HUES64 (cell line): ENCODE measurements at regions not wholly inside any gene's neighbourhood (a gene's known extent, or its start where the extent isn't known, plus 50 kb on each side); places are given as distances from the start of the nearest gene placed in this dataset.

ENCODE experiments used
- H3K27ac ChIP-seq: 2 replicates; pipeline ENCODE4 v1.7.0; 2013; ENCODE audit warnings: low read depth, low read length, inconsistent platforms
- H3K27me3 ChIP-seq: 2 replicates; pipeline ENCODE4 v1.6.1; 2013; ENCODE audit warnings: mild to moderate bottlenecking, low read length; ENCODE audit not compliant: insufficient read depth
- H3K36me3 ChIP-seq: 2 replicates; pipeline ENCODE4 v1.6.1; 2013; ENCODE audit warnings: mild to moderate bottlenecking, low read length; ENCODE audit not compliant: insufficient read depth
- H3K4me1 ChIP-seq: 2 replicates; pipeline ENCODE4 v1.6.1; 2013; ENCODE audit warnings: mild to moderate bottlenecking, low read length, moderate library complexity; ENCODE audit not compliant: insufficient read depth
- H3K4me3 ChIP-seq: 2 replicates; pipeline ENCODE4 v1.5.1; 2013; ENCODE audit warnings: mild to moderate bottlenecking, low read length, moderate library complexity
- H3K9ac ChIP-seq: 2 replicates; pipeline ENCODE4 v1.6.1; 2013; ENCODE audit warnings: mild to moderate bottlenecking, low read depth, low read length
- H3K9me3 ChIP-seq: 2 replicates; pipeline ENCODE4 v1.6.1; 2013; ENCODE audit warnings: low read depth, low read length; ENCODE audit not compliant: insufficient read depth
- WGBS: fragments of 150-250, 120-280 bp; methylation state at CpG from one replicate; pipeline ENCODE4 v1.1.7; 2013; ENCODE audit warnings: missing lambda C conversion rate; 5-methylcytosine and 5-hydroxymethylcytosine counted together

- Histone ChIP-seq H3K9me3 (no peaks in the 10 kb centered on the region), H3K9ac (no peak overlapping the region; the same call in 1 of the 2 replicates), H3K27me3 (peaks cover 2% of the 10 kb centered on the region; the same call in 1 of the 2 replicates), H3K4me1 (no peaks in the 10 kb centered on the region), H3K36me3 (no peaks in the 10 kb centered on the region), H3K27ac (peak overlapping the region; percentile 9; the same call in 1 of the 2 replicates), H3K4me3 (no peak overlapping the region)
- 37% methylated on average over 7 of the region's 7 CpGs for WGBS
Measured at GRCh38 chr13:72062566-72062965, 195.6 kb upstream of the DACH1 start.

DNA sequence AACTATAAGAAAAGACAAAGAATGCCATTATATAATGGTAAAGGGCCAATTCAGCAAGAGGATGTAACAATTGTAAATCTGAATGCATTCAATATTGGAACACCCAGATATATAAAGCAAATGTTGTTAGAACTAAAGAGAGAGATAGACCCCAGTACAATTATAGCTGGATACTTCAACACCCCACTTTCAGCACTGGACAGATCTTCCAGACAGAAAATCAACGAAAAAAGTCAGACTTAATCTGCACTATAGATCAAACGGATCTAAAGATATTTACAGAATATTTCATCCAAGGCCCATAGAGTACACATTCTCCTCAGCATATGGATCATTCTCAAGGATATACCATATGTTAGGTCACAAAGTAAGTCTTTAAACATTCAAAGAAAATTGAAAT, 194.6 kb upstream of the DACH1 start:
- Histone ChIP-seq H3K27ac (no peak overlapping the region), H3K9me3 (no peaks in the 10 kb centered on the region), H3K4me3 (no peak overlapping the region), H3K27me3 (peaks cover 2% of the 10 kb centered on the region; the same call in 1 of the 2 replicates), H3K36me3 (no peaks in the 10 kb centered on the region), H3K9ac (no peak overlapping the region), H3K4me1 (no peaks in the 10 kb centered on the region)
- WGBS: 94% methylated on average over 2 of the region's 2 CpGs

DNA sequence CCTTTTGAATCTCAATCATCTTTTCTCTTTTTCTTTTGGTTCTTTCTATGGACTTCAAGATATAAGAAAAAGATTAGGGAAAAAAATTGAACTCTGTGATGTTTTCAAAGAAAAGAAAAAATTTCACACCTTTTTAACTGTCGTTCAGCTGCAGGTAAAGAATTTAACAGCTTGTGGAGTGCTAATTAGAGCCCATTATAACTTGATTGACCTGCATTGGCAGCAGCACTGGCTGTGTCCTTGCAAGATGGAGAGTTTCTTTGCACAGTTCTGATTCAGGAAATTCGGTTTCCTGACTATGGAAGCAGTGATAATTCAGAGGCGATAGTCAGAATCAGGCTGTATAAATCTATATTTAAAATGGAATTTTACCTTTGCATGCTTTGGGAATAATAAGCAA, 183.2 kb upstream of the DACH1 start:
- no peak overlapping the region for H3K4me3 ChIP-seq
- no peak overlapping the region for H3K27ac ChIP-seq
- H3K27me3 ChIP-seq: no peaks in the 10 kb centered on the region
- 40% methylated on average over 3 of the region's 3 CpGs for WGBS
- H3K9me3 ChIP-seq: no peaks in the 10 kb centered on the region
- no peaks in the 10 kb centered on the region for H3K36me3 ChIP-seq
- H3K9ac ChIP-seq: no peak overlapping the region
- H3K4me1 ChIP-seq: 0 out of 2 replicates have a peak, but pooled peaks cover 5% of the 10 kb centered on the region

GRCh38 chr13:72043366-72043765, 176.4 kb upstream of the DACH1 start:
- Histone ChIP-seq H3K36me3 (no peaks in the 10 kb centered on the region), H3K9me3 (no peaks in the 10 kb centered on the region), H3K4me3 (no peak overlapping the region), H3K4me1 (no peaks in the 10 kb centered on the region), H3K27ac (no peak overlapping the region), H3K9ac (no peak overlapping the region), H3K27me3 (no peaks in the 10 kb centered on the region)
- 97% methylated on average over 4 of the region's 4 CpGs for WGBS

GRCh38 chr13:72041165-72041564, 174.2 kb upstream of the DACH1 start:
- Histone ChIP-seq H3K9me3 (no peaks in the 10 kb centered on the region), H3K27ac (no peak overlapping the region), H3K9ac (no peak overlapping the region), H3K4me3 (no peak overlapping the region), H3K36me3 (no peaks in the 10 kb centered on the region), H3K27me3 (no peaks in the 10 kb centered on the region), H3K4me1 (no peaks in the 10 kb centered on the region)
- WGBS: 92% methylated on average over 2 of the region's 2 CpGs

- Histone ChIP-seq H3K9me3 (no peaks in the 10 kb centered on the region), H3K27ac (no peak overlapping the region), H3K36me3 (no peaks in the 10 kb centered on the region), H3K27me3 (no peaks in the 10 kb centered on the region), H3K9ac (no peak overlapping the region), H3K4me1 (no peaks in the 10 kb centered on the region), H3K4me3 (no peak overlapping the region)
- WGBS: 96% methylated on average over 3 of the region's 3 CpGs
Measured at GRCh38 chr13:72039126-72039525, 172.1 kb upstream of the DACH1 start.

GRCh38 chr13:72029981-72030380, 163.0 kb upstream of the DACH1 start:
- no peak overlapping the region for H3K4me3 ChIP-seq
- 88% methylated on average over 2 of the region's 3 CpGs for WGBS
- no peaks in the 10 kb centered on the region for H3K4me1 ChIP-seq
- H3K27me3 ChIP-seq: no peaks in the 10 kb centered on the region
- H3K27ac ChIP-seq: no peak overlapping the region
- no peaks in the 10 kb centered on the region for H3K9me3 ChIP-seq
- H3K9ac ChIP-seq: no peak overlapping the region
- H3K36me3 ChIP-seq: no peaks in the 10 kb centered on the region

DNA sequence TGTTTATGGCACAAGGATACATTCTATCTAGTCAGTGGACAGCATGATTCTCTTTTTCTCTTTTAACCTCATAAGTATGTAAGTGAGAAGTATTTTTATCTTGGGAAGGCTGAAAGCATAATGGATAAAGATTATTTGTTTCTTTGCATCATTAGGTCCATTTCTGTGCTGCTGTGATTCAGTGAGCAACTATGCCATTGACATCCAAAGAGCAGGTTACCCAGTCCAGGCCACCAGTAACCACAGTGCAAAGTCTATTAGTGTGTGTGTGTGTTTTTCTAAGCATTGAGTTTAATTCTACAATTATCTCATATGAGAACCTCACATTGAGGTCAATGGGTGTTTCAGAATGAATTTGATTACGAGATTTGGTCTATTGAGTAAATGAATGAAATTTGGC, 158.8 kb upstream of the DACH1 start:
- Histone ChIP-seq H3K9me3 (no peaks in the 10 kb centered on the region), H3K27me3 (no peaks in the 10 kb centered on the region), H3K27ac (no peak overlapping the region), H3K9ac (no peak overlapping the region), H3K4me3 (no peak overlapping the region), H3K4me1 (no peaks in the 10 kb centered on the region), H3K36me3 (no peaks in the 10 kb centered on the region)
- WGBS: 100% methylated on average over 1 of the region's 1 CpG

DNA sequence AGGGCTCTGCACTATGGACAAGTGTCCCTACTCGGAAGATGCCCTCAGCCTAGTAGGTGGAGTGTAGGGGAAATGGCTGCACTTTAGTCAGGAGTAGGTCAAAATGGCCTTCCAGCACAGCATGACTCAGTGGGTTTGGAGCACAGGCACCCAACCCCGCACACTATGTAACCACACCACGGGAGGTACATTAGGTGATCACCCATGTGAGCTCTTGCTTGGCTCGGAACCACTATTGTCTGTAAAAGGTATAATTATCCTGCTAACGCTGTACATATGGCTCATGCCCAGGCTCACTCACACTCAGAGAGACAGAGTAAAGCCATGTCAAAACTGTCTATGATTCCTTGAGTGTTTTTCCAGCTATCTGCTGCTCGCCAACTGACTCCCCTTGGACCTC, 156.9 kb upstream of the DACH1 start:
- no peaks in the 10 kb centered on the region for H3K36me3 ChIP-seq
- 94% methylated on average over 6 of the region's 6 CpGs for WGBS
- H3K9ac ChIP-seq: no peak overlapping the region
- H3K27me3 ChIP-seq: no peaks in the 10 kb centered on the region
- H3K27ac ChIP-seq: no peak overlapping the region
- H3K4me3 ChIP-seq: no peak overlapping the region
- H3K9me3 ChIP-seq: no peaks in the 10 kb centered on the region
- no peaks in the 10 kb centered on the region for H3K4me1 ChIP-seq

GRCh38 chr13:72005455-72005854, 138.5 kb upstream of the DACH1 start:
- Histone ChIP-seq H3K4me3 (no peak overlapping the region), H3K27me3 (no peaks in the 10 kb centered on the region), H3K4me1 (no peaks in the 10 kb centered on the region), H3K9ac (no peak overlapping the region), H3K27ac (no peak overlapping the region), H3K9me3 (no peaks in the 10 kb centered on the region), H3K36me3 (no peaks in the 10 kb centered on the region)

- Histone ChIP-seq H3K4me1 (no peaks in the 10 kb centered on the region), H3K9ac (no peak overlapping the region), H3K4me3 (no peak overlapping the region), H3K36me3 (no peaks in the 10 kb centered on the region), H3K27me3 (no peaks in the 10 kb centered on the region), H3K9me3 (no peaks in the 10 kb centered on the region), H3K27ac (no peak overlapping the region)
- WGBS: 90% methylated on average over 4 of the region's 5 CpGs
Measured at GRCh38 chr13:72004784-72005374, 137.9 kb upstream of the DACH1 start.

DNA sequence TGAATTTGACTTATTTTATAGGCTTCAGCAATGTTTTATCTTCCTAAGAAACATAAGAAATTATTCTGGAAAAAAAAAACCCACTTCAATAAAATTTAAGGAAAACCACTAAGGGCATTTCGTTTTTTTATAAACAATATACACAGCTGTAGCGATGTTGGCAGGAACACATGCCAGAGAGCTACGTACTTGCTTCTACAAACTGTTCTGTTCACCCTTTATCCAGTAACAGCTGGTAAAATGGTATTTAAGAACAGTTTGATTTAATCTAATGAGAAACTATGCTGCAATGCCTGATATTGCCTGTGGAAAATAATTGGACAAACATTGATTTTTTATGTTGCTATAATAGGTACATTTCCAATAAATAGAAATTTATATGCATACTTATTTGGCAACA, 137.2 kb upstream of the DACH1 start:
- Histone ChIP-seq H3K36me3 (no peaks in the 10 kb centered on the region), H3K27ac (no peak overlapping the region), H3K9ac (no peak overlapping the region), H3K4me1 (no peaks in the 10 kb centered on the region), H3K9me3 (no peaks in the 10 kb centered on the region), H3K4me3 (no peak overlapping the region), H3K27me3 (no peaks in the 10 kb centered on the region)
- WGBS: 79% methylated on average over 3 of the region's 3 CpGs
